ENCODE measurements at regions not wholly inside any gene's neighbourhood (a gene's known extent, or its start where the extent isn't known, plus 50 kb on each side); places are given as distances from the start of the nearest gene placed in this dataset.
A peak's percentile ranks its signal among the peaks of the same experiment; 100 is the strongest.

DNA sequence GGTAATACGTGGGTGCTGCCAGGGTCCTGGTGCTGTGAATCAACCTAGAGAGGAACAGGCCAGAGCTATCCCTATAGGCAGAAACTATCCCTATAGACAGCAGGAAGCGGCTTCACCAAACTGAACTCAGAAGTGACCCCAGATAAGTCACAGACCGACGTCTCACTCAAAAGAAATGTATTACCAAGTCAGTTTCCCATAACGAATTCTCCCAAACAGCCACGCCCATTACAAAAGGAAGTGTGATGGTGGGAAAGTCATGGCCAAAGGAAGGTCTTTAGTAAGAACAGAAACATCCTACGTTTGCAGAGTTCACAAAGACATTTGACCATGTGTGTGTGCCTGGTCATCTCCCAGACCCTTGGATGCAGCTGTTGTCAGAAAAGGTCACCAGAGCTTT, 470.8 kb upstream of the ADARB2 start:
- Histone ChIP-seq H4K91ac (ENCODE audit: low read length) (peak overlapping the region; percentile 27), H3K23ac (ENCODE audit: low read length in 2 of 2) (no peak overlapping the region), H2AK5ac (ENCODE audit: low read length, severe bottlenecking) (no peak overlapping the region), H3K4me3 (ENCODE audit: insufficient read depth in 1 of 2, low read depth in 1 of 2, low read length in 2 of 2) (no peak overlapping the region), H3K18ac (ENCODE audit: low read depth in 1 of 2, low read length in 2 of 2) (no peak overlapping the region), H3K79me1 (replicated peaks; ENCODE audit: low read length, poor library complexity, severe bottlenecking) (no peaks in the 10 kb centered on the region), H2BK5ac (ENCODE audit: low read depth, low read length, poor library complexity, severe bottlenecking) (no peak overlapping the region), H3K27me3 (ENCODE audit: control insufficient read depth in 1 of 2, insufficient read depth in 1 of 2, low read length in 2 of 2) (no peaks in the 10 kb centered on the region), H3K9me3 (ENCODE audit: control insufficient read depth, low read length) (peaks cover 8% of the 10 kb centered on the region), H2BK12ac (ENCODE audit: low read length in 2 of 2) (no peak overlapping the region), H3K36me3 (ENCODE audit: control insufficient read depth in 1 of 2, insufficient read depth in 2 of 2, low read depth in 1 of 2, low read length in 2 of 2) (no peaks in the 10 kb centered on the region), H3K14ac (ENCODE audit: low read length in 2 of 2) (no peak overlapping the region), H3K9ac (ENCODE audit: low read length) (no peak overlapping the region), H4K8ac (ENCODE audit: low read length) (no peak overlapping the region), H3K27ac (ENCODE audit: low read length, poor library complexity, severe bottlenecking) (no peak overlapping the region), H3K4me2 (ENCODE audit: low read length, poor library complexity, severe bottlenecking) (no peak overlapping the region), H2BK15ac (ENCODE audit: low read depth, poor library complexity, severe bottlenecking) (no peak overlapping the region), H2BK120ac (ENCODE audit: low read depth, low read length) (no peak overlapping the region), H3K4me1 (ENCODE audit: control insufficient read depth, insufficient read depth, low read depth, low read length) (peaks cover 3% of the 10 kb centered on the region), H3K4ac (ENCODE audit: low read depth in 1 of 2, low read length in 2 of 2) (no peak overlapping the region), H2AFZ (ENCODE audit: low read depth, low read length) (no peak overlapping the region)
- DNase-seq, result no peak
- 77% methylated on average over 5 of the region's 7 CpGs for WGBS

DNA sequence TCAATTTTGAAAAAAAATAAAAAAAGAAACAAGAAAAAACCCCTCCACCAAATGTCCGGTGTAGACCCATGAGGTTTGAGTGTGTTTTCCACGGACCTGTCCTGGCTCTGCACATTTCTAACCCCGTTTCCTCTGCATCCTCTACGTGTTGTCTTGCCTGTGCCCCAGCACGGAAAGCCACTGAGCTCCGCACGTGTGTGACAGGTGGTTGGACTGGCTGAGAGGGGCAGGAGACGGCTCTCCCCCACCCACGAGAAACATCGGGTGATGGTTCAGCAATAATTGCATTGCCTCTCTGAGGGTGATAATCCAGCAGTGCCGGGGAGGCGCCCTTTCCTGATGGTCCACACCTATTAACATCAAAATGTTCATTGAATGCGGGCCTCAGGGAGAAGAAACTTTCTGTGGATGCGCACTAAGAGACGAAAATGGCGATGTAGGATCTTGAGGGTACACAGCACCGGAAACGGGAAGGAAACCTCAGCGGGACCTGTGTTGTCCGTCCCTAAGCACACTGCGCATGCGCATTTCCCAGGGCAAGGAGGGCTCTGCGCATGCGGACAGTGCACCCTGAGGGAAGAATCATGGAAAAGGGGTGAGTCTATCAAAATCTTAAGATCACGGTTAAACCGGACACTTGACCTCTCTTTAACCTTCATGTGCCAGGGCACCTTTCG, 470.1 kb upstream of the ADARB2 start:
- peaks cover 8% of the 10 kb centered on the region for H3K9me3 ChIP-seq (ENCODE audit: control insufficient read depth, low read length)
- no peaks in the 10 kb centered on the region for H3K36me3 ChIP-seq (ENCODE audit: control insufficient read depth in 1 of 2, insufficient read depth in 2 of 2, low read depth in 1 of 2, low read length in 2 of 2)
- no peak overlapping the region for H3K9ac ChIP-seq (ENCODE audit: low read length)
- no peak overlapping the region for H2AK5ac ChIP-seq (ENCODE audit: low read length, severe bottlenecking)
- H2BK15ac ChIP-seq (ENCODE audit: low read depth, poor library complexity, severe bottlenecking), result no peak overlapping the region
- no peak overlapping the region for H2BK12ac ChIP-seq (ENCODE audit: low read length in 2 of 2)
- H2BK5ac ChIP-seq (ENCODE audit: low read depth, low read length, poor library complexity, severe bottlenecking), result no peak overlapping the region
- no peak overlapping the region for H3K14ac ChIP-seq (ENCODE audit: low read length in 2 of 2)
- H3K4me1 ChIP-seq (ENCODE audit: control insufficient read depth, insufficient read depth, low read depth, low read length), result peaks cover 3% of the 10 kb centered on the region
- H3K27me3 ChIP-seq (ENCODE audit: control insufficient read depth in 1 of 2, insufficient read depth in 1 of 2, low read length in 2 of 2), result no peaks in the 10 kb centered on the region
- no peak overlapping the region for H4K91ac ChIP-seq (ENCODE audit: low read length)
- DNase-seq, result no peak
- no peaks in the 10 kb centered on the region for H3K79me1 ChIP-seq (replicated peaks; ENCODE audit: low read length, poor library complexity, severe bottlenecking)
- H3K23ac ChIP-seq (ENCODE audit: low read length in 2 of 2), result no peak overlapping the region
- H4K8ac ChIP-seq (ENCODE audit: low read length), result no peak overlapping the region
- H3K18ac ChIP-seq (ENCODE audit: low read depth in 1 of 2, low read length in 2 of 2), result no peak overlapping the region
- no peak overlapping the region for H3K27ac ChIP-seq (ENCODE audit: low read length, poor library complexity, severe bottlenecking)
- no peak overlapping the region for H2BK120ac ChIP-seq (ENCODE audit: low read depth, low read length)
- 95% methylated on average over 27 of the region's 27 CpGs for WGBS
- H3K4me3 ChIP-seq (ENCODE audit: insufficient read depth in 1 of 2, low read depth in 1 of 2, low read length in 2 of 2), result no peak overlapping the region
- no peak overlapping the region for H3K4me2 ChIP-seq (ENCODE audit: low read length, poor library complexity, severe bottlenecking)
- no peak overlapping the region for H3K4ac ChIP-seq (ENCODE audit: low read depth in 1 of 2, low read length in 2 of 2)
- H2AFZ ChIP-seq (ENCODE audit: low read depth, low read length), result no peak overlapping the region

DNA sequence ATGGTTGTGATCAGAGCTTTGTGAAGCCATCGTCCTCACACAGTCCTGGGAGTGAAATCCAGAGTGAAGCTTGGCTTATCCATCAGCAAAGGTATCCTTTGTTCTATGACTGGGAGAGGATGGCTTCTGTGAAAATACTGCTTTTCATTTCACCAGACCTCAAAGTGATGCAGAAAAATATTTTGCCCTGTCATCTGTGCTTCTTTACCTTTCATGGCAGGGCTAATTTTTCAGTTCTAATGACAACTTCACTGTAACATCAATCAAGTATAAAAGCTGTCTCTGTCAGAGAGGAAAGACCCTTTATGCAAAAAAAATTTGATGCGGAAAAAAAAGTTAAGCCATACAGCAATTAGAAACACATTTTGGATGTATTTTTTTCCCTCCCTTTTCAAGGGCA, 468.1 kb upstream of the ADARB2 start:
- Histone ChIP-seq H3K14ac (ENCODE audit: low read length in 2 of 2) (no peak overlapping the region), H2AK5ac (ENCODE audit: low read length, severe bottlenecking) (no peak overlapping the region), H2BK12ac (ENCODE audit: low read length in 2 of 2) (no peak overlapping the region), H3K4me2 (ENCODE audit: low read length, poor library complexity, severe bottlenecking) (no peak overlapping the region), H2BK15ac (ENCODE audit: low read depth, poor library complexity, severe bottlenecking) (no peak overlapping the region), H3K27ac (ENCODE audit: low read length, poor library complexity, severe bottlenecking) (no peak overlapping the region), H2AFZ (ENCODE audit: low read depth, low read length) (no peak overlapping the region), H3K4me1 (ENCODE audit: control insufficient read depth, insufficient read depth, low read depth, low read length) (no peaks in the 10 kb centered on the region), H3K18ac (ENCODE audit: low read depth in 1 of 2, low read length in 2 of 2) (no peak overlapping the region), H3K27me3 (ENCODE audit: control insufficient read depth in 1 of 2, insufficient read depth in 1 of 2, low read length in 2 of 2) (no peaks in the 10 kb centered on the region), H3K79me1 (replicated peaks; ENCODE audit: low read length, poor library complexity, severe bottlenecking) (no peaks in the 10 kb centered on the region), H2BK5ac (ENCODE audit: low read depth, low read length, poor library complexity, severe bottlenecking) (no peak overlapping the region), H3K4me3 (ENCODE audit: insufficient read depth in 1 of 2, low read depth in 1 of 2, low read length in 2 of 2) (no peak overlapping the region), H3K23ac (ENCODE audit: low read length in 2 of 2) (no peak overlapping the region), H3K9me3 (ENCODE audit: control insufficient read depth, low read length) (peaks cover under 1% of the 10 kb centered on the region), H3K9ac (ENCODE audit: low read length) (no peak overlapping the region), H4K8ac (ENCODE audit: low read length) (no peak overlapping the region), H4K91ac (ENCODE audit: low read length) (no peak overlapping the region), H3K4ac (ENCODE audit: low read depth in 1 of 2, low read length in 2 of 2) (no peak overlapping the region), H2BK120ac (ENCODE audit: low read depth, low read length) (no peak overlapping the region), H3K36me3 (ENCODE audit: control insufficient read depth in 1 of 2, insufficient read depth in 2 of 2, low read depth in 1 of 2, low read length in 2 of 2) (no peaks in the 10 kb centered on the region)
- no peak for DNase-seq
- 56% methylated on average over 1 of the region's 2 CpGs for WGBS

DNA sequence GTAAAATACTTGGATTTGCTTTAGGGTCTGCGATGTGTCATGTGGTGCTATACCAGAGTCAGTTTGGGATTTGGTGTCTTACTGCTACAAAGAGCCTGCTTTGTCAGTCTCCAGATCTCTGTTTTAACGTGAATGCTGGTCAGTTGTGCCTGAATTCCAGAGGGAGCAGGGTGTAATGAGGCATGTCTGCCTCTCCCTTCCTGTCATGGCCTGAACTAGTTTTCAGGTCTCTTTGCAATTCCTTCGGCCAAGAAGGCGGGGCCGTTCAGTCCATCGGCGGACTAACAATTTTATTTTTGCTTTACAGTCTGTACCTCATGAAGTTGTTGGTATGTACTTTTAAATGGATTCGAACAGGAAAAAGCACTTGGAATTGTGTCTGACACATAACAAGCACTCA, 465.1 kb upstream of the ADARB2 start:
- H3K23ac ChIP-seq (ENCODE audit: low read length in 2 of 2), result no peak overlapping the region
- H2BK120ac ChIP-seq (ENCODE audit: low read depth, low read length), result no peak overlapping the region
- peaks cover 6% of the 10 kb centered on the region for H3K9me3 ChIP-seq (ENCODE audit: control insufficient read depth, low read length)
- H3K4me2 ChIP-seq (ENCODE audit: low read length, poor library complexity, severe bottlenecking), result peak overlapping the region; percentile 16
- peak overlapping the region in 1 of 2 experiments; percentile 77 for H2BK12ac ChIP-seq (ENCODE audit: low read length in 2 of 2)
- H3K27ac ChIP-seq (ENCODE audit: low read length, poor library complexity, severe bottlenecking), result no peak overlapping the region
- 37% methylated on average over 2 of the region's 8 CpGs for WGBS
- H3K14ac ChIP-seq (ENCODE audit: low read length in 2 of 2), result no peak overlapping the region
- no peak overlapping the region for H3K4me3 ChIP-seq (ENCODE audit: insufficient read depth in 1 of 2, low read depth in 1 of 2, low read length in 2 of 2)
- H2BK15ac ChIP-seq (ENCODE audit: low read depth, poor library complexity, severe bottlenecking), result no peak overlapping the region
- no peaks in the 10 kb centered on the region for H3K79me1 ChIP-seq (replicated peaks; ENCODE audit: low read length, poor library complexity, severe bottlenecking)
- no peak overlapping the region for H4K91ac ChIP-seq (ENCODE audit: low read length)
- peak; percentile 2 for DNase-seq
- no peak overlapping the region for H3K9ac ChIP-seq (ENCODE audit: low read length)
- H3K36me3 ChIP-seq (ENCODE audit: control insufficient read depth in 1 of 2, insufficient read depth in 2 of 2, low read depth in 1 of 2, low read length in 2 of 2), result no peaks in the 10 kb centered on the region
- H3K18ac ChIP-seq (ENCODE audit: low read depth in 1 of 2, low read length in 2 of 2), result no peak overlapping the region
- no peaks in the 10 kb centered on the region for H3K4me1 ChIP-seq (ENCODE audit: control insufficient read depth, insufficient read depth, low read depth, low read length)
- peak overlapping the region; percentile 54 for H4K8ac ChIP-seq (ENCODE audit: low read length)
- no peak overlapping the region for H3K4ac ChIP-seq (ENCODE audit: low read depth in 1 of 2, low read length in 2 of 2)
- H2AFZ ChIP-seq (ENCODE audit: low read depth, low read length), result peak overlapping the region; percentile 60
- H2BK5ac ChIP-seq (ENCODE audit: low read depth, low read length, poor library complexity, severe bottlenecking), result no peak overlapping the region
- no peaks in the 10 kb centered on the region for H3K27me3 ChIP-seq (ENCODE audit: control insufficient read depth in 1 of 2, insufficient read depth in 1 of 2, low read length in 2 of 2)
- H2AK5ac ChIP-seq (ENCODE audit: low read length, severe bottlenecking), result no peak overlapping the region

Measured in mesenchymal stem cell (in vitro differentiated cells and primary cell).